Fibroblast of skin of left biceps (primary cell): ENCODE measurements at regions not wholly inside any gene's neighbourhood (a gene's known extent, or its start where the extent isn't known, plus 50 kb on each side); places are given as distances from the start of the nearest gene placed in this dataset.
"Not testable (repeated sequence)": the region's sequence is repeated elsewhere in the genome, so short reads cannot be mapped to it uniquely, and the experiment has no call there.

ENCODE experiments used
- DNase-seq, 2 experiments: peaks; one replicate each; pipeline ENCODE4 v3.0.0-alpha.2; 2013; ENCODE audit warnings: low read depth in 2 of 2

DNA sequence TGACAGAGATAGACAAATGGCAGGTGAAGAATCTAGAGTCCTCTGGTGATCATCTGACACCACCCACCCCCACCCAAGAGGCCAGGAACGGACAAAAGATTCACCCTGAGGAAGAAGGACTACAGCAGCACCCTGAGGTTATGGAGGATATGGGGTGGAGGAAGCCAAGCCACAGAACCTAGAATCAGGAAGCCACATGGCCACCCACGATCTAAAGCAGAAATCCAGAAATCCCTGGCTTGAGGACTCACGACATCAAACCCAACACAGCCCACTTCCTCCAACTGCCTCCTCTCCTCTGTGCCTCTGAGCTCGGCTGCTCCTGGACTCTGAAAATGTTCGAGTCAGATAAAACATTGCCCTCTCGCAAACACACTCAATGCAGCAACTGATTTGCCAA is 364.3 kb downstream of the SHANK2 start:
- DNase-seq = no peak

- DNase-seq = no peak
Measured at GRCh38 chr11:70889411-70889810, 363.0 kb downstream of the SHANK2 start.

DNA sequence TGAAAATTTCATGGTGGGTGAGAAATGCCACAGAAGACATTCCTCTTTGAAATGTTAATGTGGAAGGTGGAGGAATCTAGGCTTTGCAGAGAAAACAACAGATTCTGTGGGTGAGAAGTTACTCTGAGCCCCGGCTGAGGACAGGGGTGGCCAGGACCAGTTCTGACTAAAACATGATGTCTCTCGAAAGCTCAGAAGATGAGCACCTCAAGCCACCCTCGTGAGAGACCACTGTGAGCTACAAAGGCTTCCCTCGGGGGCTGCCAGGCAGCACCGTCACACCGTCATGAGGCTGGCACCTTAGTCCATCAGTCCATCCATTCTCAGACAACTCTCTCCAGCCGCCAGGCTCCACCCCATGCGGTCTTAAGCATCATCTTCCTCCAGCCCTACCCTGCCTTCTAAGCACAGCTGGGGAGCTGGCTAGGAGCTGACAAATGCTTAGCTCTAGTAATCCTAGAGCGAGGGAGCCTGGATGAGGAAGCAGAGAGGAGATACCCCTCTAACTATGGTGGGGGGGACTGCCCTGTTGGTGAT is 360.5 kb downstream of the SHANK2 start:
- no peak for DNase-seq

DNA sequence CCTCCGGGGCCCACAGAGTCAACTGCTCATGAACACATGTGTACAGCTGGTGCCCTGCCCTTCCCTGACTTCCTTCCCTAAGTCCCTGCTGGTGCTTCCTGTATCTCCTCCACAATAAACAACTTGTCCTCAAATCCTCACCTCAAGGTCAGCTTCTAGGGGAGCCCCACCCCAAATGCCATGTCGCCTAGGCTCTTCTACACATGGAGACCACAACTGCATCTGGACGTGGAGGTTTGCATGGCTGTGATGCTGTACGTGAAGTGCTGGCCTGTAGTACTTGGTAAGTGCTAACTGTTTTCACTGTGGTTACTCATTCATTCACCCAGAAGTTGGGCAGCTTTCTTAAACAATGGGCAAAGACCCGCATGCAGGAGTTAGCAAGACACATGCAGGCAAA is 359.5 kb downstream of the SHANK2 start:
- no peak for DNase-seq

GRCh38 chr11:70894566-70895365 is 357.6 kb downstream of the SHANK2 start:
- DNase-seq = no peak

DNA sequence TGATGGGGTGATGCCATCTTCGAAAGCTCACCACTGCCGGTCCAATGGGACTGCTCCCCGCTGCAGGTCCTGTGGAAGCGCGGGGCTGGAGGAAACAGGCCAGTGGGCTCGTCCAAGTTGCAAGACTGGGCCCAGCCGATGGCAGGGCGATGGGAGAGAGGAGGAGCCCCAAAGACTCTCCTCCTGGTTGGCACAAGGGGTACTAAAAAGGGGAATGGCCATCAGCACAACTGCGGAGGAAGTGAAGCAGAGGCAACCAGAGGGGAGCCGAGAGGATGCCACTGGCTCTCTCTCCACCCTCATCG is 357.1 kb downstream of the SHANK2 start:
- no peak for DNase-seq

GRCh38 chr11:70897429-70897828 is 354.9 kb downstream of the SHANK2 start:
- DNase-seq = no peak

- DNase-seq = no peak
Measured at GRCh38 chr11:70899616-70900015, 352.8 kb downstream of the SHANK2 start.

DNA sequence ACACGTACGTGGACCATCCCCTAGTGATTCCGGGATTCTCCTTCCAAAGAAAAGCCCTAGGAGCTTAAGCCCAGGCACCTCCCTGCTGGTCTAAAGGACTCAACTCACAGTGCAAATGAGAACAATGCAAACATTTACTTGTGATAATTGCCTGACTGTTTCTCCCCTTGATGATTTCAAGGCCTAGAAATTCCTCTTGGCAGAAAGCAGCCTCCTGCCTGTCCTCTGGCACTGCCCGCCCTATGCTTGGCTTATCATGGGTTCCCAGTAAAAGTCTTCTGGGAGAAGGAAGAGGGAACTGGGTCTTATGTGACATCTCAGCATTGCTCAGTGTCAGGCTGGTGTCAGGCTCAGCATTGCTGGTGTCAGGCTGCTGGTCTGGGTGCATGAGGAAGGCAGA is 351.8 kb downstream of the SHANK2 start:
- DNase-seq = no peak

DNA sequence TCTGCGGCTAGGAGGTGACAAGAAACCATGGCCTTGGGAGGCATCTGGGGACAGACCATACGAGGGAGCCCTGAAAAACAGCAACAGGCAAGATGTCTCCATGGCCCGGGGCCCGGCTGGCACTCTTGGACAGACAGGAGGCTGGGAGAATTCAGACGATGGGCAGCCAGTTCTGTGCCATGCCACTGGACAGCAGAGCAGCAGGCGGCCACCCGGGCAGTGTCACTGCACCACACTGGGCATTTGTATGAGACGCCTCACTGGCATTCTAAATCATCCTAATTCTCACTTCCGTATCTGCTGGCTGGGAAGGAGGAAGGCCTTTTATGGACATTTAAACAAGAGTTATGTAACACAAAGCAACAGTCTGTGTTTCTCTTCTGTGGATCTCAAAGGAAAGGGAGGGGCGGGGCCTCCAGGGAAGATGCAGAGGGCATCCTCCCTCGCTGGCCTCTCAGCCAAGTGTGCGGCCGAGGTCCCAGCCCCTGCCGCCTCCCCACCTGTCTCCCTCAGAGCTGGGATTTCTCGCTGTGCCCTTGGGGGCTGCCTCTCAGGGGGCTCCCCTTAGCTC is 350.3 kb downstream of the SHANK2 start:
- DNase-seq = no peak

DNA sequence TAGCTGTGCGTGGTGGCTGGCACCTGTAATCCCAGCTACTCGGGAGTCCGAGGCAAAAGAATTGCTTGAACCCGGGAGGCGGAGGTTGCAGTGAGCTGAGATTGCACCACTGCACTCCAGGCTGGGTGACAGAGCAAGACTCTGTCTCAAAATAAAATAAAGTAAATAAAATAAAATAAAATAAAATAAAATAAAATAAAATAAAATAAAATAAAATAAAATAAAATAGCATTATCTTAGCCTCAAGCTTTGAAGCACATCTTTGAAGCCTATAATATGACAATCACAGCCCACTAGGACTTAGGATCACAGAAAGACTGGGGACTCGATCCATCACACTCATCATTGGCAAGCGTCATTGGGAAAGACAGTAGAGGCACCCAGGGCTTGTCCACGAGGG is 349.1 kb downstream of the SHANK2 start:
- not testable (repeated sequence) for DNase-seq

- no peak for DNase-seq
Measured at GRCh38 chr11:70906101-70906500, 346.3 kb downstream of the SHANK2 start.

DNA sequence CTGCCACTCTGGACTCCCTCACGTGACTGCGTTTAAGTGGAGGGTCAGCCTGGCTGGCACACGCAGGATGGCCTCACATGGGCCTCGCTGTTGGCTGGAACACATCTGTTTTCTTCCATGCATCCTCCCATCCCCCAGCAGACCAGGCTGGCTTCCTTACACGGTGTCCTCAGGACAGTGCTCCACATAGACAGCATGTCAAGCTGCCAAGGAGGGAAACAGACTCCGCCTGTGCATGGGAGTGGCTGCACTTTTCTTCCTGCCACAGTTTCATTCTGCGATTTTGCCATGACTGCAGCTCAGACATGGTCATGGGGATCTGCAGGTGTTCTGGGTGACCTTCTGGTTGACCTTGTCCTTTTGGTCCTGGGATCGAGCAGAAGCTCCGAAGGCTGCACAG is 344.2 kb downstream of the SHANK2 start:
- no peak for DNase-seq

DNA sequence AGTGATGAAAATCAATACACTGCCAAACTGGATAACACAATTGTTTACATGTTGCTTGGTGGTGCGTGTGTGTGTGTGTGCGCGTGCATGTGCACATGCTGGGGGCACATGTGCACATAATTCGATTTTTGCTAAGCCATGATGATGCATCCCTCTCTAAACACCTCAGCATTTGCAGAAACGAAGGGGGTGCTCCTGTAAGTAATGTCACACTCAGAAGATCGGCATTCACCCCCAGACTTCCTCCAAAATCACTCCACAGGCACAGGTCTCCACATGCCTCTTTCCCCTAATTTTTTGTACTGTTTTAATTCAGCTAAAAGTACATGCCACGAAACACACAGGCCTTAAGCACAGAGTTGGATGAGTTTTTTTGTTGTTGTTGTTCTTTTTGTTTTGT is 341.5 kb downstream of the SHANK2 start:
- DNase-seq = no peak

GRCh38 chr11:70912226-70912840 is 340.0 kb downstream of the SHANK2 start:
- peak; percentile 9 to 17 for DNase-seq

GRCh38 chr11:70913715-70914231 is 338.6 kb downstream of the SHANK2 start:
- DNase-seq = no peak

DNA sequence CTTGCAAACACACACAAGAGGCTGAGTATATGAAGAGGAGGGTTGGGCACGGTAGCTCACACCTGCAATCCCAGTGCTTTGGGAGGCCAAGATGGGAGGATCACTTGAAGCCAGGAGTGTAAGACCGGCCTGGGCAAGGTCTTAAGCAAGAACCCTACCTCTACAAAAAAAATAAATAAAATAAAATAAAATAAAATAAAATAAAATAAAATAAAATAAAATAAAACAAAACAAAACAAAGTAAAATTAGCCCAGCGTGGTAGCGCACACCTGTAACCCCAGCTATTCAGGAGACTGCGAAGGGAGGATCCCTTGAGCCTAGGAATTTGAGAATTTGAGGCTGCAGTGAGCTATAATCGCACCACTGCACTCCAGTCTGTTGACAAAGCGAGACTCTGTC is 337.9 kb downstream of the SHANK2 start:
- DNase-seq = no peak

- DNase-seq = no peak
Measured at GRCh38 chr11:70915158-70915985, 337.0 kb downstream of the SHANK2 start.

GRCh38 chr11:70916351-70916750 is 336.0 kb downstream of the SHANK2 start:
- DNase-seq = no peak

GRCh38 chr11:70918242-70918641 is 334.1 kb downstream of the SHANK2 start:
- no peak for DNase-seq

GRCh38 chr11:70921804-70922203 is 330.6 kb downstream of the SHANK2 start:
- DNase-seq = no peak

DNA sequence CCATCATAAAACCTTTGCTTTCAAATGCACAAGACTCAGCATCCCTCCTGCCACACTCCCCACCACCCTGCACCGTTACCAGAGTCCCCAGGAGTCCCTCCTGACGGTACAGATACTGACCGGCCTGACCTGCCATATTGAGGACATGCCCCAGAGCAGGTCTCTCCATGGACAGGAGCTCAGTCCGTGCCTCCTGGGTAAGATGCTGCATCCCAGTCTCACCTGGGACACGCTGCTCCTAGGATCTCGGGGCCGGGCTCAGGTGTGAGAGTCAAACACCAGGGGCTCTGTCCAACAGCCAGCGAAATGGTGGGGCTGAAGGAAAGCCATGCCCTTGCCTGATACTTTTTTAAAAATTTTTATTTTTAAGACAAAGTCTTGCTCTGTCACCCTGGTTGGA is 328.3 kb downstream of the SHANK2 start:
- no peak for DNase-seq
